Pons (tissue), 1 donor: ENCODE measurements at regions not wholly inside any gene's neighbourhood (a gene's known extent, or its start where the extent isn't known, plus 50 kb on each side); places are given as distances from the start of the nearest gene placed in this dataset.

Source experiments
- DNase-seq: peaks from one replicate; pipeline ENCODE4 v3.0.0-alpha.2; 2016; ENCODE audit warnings: low spot score

GRCh38 chr14:101066826-101067510 is 163.4 kb upstream of the RTL1 start:
- DNase-seq, result no peak

DNA sequence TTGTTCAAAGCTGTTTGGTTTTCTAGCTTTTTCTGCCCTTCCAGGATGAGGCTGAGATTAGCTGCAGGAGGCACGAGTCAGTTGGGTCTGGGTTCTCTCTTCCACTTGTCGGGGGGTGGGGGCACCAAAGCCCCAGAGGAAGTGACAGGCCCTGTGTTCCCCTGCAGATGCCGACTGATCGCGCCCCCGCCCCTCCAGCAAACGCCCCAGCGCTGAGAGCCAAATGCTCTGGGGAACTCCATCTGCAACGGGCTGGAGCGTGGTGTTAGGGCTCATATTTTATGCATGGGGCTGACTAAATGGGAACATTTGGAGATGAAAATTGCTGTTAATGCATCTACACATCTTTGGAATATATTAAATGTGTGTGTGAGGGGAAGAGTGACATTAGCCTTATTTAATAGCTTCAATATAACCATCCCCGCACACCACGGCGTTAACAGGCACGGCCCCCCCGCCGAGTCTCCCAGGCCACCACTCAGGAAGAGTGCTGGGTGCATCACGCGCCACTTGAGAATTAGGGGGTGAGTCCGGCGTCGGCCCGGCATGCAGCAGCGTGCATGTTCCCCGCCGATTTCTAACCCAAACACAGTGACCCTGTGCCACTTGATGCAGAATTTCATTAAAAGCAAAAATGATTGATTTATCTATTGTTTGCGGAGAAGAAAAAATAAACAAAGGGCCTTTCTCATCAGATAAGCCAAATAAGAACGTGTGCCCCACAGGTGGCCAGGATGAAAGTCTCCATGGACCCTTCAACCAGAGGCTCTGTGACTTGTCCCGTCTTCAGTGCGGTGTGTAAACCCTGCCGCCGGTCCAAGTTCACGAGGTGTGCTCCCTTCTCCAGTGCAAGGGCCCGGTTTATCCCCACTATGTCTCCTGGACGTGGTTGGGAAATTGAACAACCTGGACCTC is 165.0 kb upstream of the RTL1 start:
- no peak for DNase-seq

DNA sequence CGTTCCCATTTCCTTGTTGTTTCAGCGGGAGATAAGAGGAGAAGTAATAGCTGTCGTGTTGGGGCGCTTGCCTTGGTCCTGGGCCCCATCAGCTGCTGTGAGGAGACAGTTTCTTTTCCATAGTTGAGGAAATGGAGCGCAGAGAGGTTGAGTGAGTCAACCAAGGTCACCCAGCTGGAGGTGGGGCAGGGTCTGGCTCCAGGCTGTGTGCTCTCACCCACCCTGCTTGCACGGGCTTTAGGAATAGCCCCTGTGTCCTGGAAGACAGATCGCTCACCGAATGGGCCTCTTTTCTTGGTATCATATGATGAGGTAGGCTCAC is 165.7 kb upstream of the RTL1 start:
- no peak for DNase-seq

DNA sequence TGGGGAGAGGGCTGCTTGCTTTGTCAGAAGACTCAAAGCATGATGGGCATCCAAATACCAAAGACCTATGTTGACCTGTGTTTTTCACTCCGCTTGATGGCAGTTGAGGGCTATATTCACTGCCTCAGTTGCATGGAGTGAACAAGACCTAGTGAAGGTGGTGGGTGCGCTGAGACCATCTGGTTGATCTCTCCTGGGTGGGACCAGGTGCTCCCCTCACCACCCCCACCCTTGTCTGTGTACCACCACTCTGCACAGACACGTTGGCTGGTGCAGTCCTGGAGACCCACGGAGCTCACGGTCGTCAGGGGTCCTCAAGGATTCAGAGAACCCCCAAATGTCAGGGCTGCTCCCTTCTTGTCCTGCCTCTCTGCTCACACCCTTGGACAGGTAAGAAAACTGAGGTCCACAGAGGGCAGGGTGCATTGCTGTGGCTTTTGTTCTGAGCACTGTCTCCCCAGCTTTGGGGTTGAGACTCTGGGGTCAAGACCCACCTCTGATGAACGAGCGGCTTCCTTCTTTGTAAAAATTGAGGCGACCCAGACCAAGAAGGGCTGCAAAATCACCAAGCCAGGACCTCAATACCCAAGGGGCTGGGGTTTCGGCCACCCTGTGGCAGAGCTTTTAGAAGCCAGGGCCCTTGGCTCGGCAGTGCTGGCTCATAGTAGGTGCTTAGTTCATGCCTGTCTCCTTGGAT is 166.3 kb upstream of the RTL1 start:
- no peak for DNase-seq

GRCh38 chr14:101070540-101071492 is 167.3 kb upstream of the RTL1 start:
- no peak for DNase-seq

- no peak for DNase-seq
These were observed 168.0 kb upstream of the RTL1 start for GRCh38 chr14:101071493-101071906.

DNA sequence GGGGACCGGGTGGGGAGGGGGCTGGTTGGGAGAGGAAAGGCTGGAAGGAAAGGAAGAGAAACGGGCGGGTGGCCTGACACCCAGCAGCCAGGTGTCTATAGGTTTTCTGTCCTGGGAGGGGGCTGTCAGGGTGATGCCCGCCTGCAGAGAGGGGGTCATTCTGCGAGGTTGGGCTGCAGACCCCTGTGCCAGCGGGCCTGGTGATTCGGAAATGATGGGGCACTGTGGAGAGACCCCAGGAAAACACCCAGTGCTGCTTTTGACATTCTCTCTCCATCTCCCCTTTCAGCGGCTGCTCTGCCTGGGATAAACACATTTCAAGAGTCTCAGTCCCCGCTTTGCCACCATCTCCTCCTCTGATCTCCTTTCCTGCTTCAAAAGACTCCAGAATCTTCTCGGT is 168.5 kb upstream of the RTL1 start:
- no peak for DNase-seq

DNA sequence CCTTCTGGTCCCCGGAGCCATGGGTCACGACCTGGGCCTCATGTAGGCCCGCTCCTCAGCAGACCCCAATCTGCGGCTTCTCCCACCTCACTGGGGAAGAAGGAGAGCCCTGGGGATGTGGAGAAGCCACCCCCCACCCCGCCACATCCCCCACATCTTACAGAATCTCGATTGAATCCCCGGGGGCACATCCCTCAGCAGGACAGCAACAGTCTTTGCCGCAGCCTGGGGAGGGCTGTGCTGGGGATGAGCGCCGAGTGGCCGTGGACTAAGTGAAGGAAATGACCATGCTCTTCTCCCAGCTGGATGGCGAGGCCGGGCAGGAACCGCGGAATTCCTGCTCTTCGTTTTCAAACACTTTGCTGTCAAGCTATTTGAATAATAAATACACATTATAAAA is 169.0 kb upstream of the RTL1 start:
- no peak for DNase-seq

- DNase-seq, result no peak
These were observed 169.5 kb upstream of the RTL1 start for GRCh38 chr14:101072945-101073597.

DNA sequence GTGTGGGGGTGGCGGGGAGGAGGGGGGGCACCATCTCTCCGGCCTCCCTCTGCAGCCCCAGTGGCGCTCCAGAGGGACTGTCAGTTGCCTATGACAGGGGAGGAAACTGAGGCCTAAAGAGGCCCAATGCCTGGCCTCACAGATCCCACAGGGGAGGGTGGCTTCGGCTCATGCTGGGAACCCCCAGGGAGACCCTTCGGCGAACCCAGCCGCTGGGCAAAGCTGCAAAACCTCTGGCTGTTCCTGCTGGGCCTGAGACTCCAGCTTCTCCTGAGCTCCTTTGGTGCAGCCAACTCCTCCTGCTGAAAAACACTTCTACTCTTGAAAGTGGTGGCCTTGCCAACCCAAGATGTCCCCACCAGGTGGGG is 170.1 kb upstream of the RTL1 start:
- DNase-seq, result no peak

DNA sequence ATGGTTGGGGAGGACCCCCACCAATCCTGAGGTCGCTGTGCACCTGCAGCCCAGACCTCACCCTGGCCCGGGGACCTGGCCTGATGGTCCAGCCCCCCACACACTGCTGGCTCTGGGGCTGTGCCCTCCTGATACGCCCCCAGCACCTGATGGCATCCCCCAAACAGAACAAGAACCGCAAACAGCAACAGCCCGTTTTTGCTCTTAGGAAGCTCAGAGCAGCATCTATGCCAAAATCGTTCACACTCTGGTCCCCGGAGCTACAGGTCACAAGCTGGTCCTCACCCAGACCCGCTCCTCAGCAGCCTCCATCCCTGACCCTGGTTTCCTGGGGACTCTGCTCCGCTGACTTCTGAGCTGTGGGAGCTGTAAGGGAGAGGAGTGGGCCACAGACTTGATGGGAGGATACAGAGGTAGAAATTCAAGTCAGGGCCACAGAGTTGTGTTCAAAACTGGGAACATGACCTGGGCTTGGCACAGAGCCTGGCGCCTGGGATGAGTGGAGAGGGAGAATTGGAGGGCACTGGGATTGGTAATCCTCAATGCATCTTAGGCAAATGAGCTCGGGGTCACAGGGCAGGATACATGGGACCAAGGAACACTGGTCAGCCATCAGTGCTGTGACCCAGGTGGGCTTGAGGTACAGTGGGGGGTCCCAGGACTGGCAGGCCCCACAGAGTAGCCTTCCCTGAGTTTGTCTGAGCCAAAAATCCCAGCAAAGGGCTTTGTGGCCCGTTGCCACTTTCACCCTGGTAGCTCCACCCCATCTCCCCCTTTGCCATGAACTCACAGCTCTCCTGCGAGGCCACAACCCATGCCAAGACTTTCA is 170.9 kb upstream of the RTL1 start:
- no peak for DNase-seq

DNA sequence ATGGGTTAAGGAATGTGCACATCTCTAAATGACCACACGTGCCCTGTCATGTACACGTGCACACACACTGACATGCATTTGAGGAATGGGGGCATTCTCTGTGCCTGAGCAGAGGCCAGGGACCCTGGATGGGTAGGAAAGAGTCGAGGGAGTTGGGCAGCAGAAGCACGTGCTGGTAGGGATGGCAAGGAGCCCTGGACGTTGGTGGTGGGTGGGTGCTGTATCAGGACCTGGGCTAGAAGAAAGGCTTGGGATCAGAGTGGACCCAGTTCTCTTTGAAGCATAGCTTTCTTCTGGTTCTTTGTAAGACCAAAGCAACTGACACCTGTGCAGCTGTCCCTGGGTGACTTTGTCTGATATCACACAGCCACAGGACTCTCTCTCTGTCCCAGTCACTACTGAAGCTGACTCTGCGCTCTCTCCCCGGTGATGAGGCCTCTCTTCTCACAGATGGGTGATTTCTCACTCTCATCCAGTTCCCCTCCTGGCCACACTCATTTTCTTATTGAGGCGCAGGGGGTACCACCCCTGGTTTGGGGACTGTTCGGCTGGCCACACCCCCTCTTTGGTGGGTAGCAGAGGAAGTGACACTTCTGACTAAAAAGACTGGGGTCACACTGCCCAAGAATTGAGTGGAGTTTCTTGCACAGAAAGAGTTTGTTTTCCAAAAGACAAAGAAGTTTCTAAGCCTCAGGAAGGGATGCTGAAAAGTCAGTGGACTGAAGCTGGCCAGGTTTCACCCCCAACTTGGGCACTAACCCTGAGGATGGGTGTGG is 171.7 kb upstream of the RTL1 start:
- no peak for DNase-seq

DNA sequence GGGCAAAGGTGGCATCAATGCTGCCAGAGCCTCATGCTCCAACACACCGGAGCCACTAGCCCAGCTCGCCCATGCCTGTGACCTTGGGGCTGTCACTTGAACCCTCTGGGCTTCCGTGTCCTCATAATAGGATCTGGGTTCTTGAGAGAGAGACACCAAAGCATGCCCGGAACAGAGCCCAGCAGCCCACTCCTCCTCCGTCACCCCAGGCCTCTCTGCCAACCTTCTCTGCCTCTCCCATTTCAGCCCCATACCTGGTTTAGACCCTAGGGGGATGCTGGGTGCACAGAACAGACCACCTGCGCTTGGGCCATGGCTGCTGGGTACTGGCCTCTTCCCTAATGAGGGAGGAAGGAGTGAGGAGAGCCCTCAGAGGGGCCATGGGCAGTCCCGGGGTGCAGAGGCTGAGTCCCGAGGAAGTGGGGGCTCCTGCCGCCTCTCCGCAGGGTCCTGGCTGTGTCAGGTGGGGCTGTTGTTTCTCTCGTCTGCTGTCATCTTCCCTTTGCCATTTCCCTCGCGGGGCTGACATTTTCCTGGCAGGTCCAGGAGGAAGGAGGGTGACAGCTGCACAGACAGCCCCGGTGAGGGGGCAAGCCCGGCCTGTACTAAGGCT is 172.4 kb upstream of the RTL1 start:
- DNase-seq, result no peak

DNA sequence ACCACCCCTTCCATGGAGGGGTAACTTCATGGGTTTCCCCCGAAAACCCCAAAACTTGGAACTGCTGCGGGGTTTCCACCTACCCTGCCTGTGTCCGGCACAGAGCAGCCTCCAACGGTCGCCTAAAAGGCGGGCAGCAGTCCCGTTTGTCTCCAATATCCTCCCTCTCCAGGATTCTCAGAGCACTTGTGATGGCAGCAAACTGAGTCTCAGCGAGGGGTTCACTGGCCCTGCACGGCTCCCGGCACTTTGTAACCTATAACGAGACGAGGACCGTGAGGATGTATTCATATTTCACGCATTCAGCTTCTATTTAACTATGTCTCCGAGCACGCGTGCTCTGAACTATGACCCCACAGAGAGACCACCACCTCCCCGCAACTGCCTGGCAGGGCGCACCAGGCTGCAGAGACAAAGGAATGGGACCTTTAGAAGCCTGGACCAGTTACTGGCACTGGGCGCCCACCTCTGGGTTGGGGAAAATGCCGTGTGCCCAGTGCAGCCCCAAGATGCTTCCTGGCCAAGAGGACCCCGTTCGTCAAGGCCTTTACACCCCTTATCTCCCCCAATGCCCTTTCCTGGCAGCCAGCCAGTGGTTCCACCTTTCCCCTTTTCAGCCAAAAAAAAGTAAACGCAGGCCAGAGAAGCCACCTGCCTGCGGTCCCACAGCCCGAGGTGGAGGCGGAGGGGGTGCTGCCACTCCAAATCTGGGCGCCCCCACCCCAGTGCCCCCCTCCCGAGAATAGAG is 173.1 kb upstream of the RTL1 start:
- DNase-seq, result no peak

DNA sequence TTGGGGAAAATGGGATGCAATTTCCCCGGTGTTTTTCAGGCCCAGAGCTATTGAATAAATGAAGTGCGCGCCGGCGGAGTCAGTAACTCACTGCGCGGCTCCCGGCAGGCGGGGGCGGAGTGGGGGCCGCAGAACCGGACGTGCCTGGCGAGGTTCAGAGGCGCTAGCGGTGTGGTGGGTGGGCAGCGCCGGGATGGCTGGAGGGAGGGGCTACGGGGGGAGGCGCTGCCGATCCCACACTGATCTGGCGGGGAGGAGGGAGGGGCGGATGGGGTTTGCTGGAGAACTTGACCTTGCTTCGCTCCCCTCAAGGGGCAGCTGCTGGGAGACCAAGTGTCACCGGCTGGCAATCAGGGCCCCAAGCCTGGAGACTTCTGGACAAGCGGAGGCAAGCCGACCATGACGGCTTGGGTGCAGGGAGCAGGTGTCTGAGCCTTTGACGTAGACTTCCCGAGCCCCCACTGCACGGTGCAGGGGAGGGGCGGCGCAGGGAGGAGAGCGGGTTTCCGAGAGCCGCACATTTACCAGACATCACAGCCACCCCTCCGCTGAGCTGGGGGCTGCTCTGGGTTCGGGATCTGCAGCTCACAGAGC is 174.1 kb upstream of the RTL1 start:
- DNase-seq, result no peak

GRCh38 chr14:101078170-101078891 is 174.8 kb upstream of the RTL1 start:
- no peak for DNase-seq

- no peak for DNase-seq
These were observed 175.3 kb upstream of the RTL1 start for GRCh38 chr14:101078892-101079221.
